Naive thymus-derived CD8-positive, alpha-beta T cell (primary cell): ENCODE measurements at regions not wholly inside any gene's neighbourhood (a gene's known extent, or its start where the extent isn't known, plus 50 kb on each side); places are given as distances from the start of the nearest gene placed in this dataset.

ENCODE experiments used
- ATAC-seq, 2 donors: fragments of 150-1000 bp; cut with Tn5 transposase in 1 of 2; sonication (Bioruptor Pico), chemical (Tn5 transposase) in 1 of 2; 1 replicate in 1 of 2; 2 replicates in 1 of 2; pipeline ENCODE4 v1.10.0; 2021; ENCODE audit warnings: mild to moderate bottlenecking in 2 of 2, moderate library complexity in 2 of 2
- POLR2A ChIA-PET: fragments of 350-600 bp; sonication (Branson Sonifier 250); formaldehyde crosslinking; loops from one replicate; lab custom pipeline; 2021; ENCODE audit warnings: antibody characterized with exemption; lab: Charles Lee
- DNase-seq, 10 donors: peaks; one replicate each; pipeline versions ENCODE4 v3.0.0 to v3.0.0-alpha.2; 2020 to 2022
- H3K27ac Mint-ChIP-seq, 10 donors: one replicate each; pipeline ENCODE4 v1.8.0; 2020 to 2022; ENCODE audit warnings: mild to moderate bottlenecking in 10 of 10, mixed read lengths in 10 of 10, moderate library complexity in 4 of 10, inconsistent platforms in 1 of 10
- H3K27me3 Mint-ChIP-seq, 5 donors: one replicate each; pipeline ENCODE4 v1.8.0; 2021 to 2022; ENCODE audit warnings: mixed read lengths in 5 of 5
- H3K36me3 Mint-ChIP-seq, 3 donors: one replicate each; pipeline ENCODE4 v1.8.0; 2020 to 2022; ENCODE audit warnings: mixed read lengths in 3 of 3, mild to moderate bottlenecking in 2 of 3, inconsistent platforms in 1 of 3
- H3K4me1 Mint-ChIP-seq, 4 donors: one replicate each; pipeline ENCODE4 v1.8.0; 2021 to 2022; ENCODE audit warnings: mixed read lengths in 4 of 4
- H3K4me3 Mint-ChIP-seq, 10 donors: one replicate each; pipeline ENCODE4 v1.8.0; 2020 to 2022; ENCODE audit warnings: mild to moderate bottlenecking in 10 of 10, mixed read lengths in 10 of 10, moderate library complexity in 6 of 10, inconsistent platforms in 1 of 10
- H3K9me3 Mint-ChIP-seq, 9 donors: one replicate each; pipeline ENCODE4 v1.8.0; 2020 to 2022; ENCODE audit warnings: mixed read lengths in 9 of 9, mild to moderate bottlenecking in 3 of 9, inconsistent platforms in 1 of 9, moderate library complexity in 1 of 9

- Mint-ChIP-seq H3K27ac (no peak overlapping the region), H3K9me3 (no peaks in the 10 kb centered on the region), H3K27me3 (no peaks in the 10 kb centered on the region), H3K4me3 (no peak overlapping the region), H3K4me1 (no peaks in the 10 kb centered on the region), H3K36me3 (no peaks in the 10 kb centered on the region)
- DNase-seq (no peak), ATAC-seq (no peak)
- POLR2A ChIA-PET = no interaction called here
Observed at GRCh38 chr4:55758066-55758465, 61.5 kb upstream of the EXOC1L start.

- no peak overlapping the region for H3K4me3 Mint-ChIP-seq
- no peak for ATAC-seq
- POLR2A ChIA-PET = no interaction called here
Observed at GRCh38 chr4:55758570-55758969, 61.0 kb upstream of the EXOC1L start.

GRCh38 chr4:55762819-55763218 is 56.8 kb upstream of the EXOC1L start:
- Mint-ChIP-seq H3K27ac (no peak overlapping the region), H3K27me3 (peaks cover 4 to 10% (median 8%) of the 10 kb centered on the region in 5 donors), H3K36me3 (no peaks in the 10 kb centered on the region), H3K4me3 (no peak overlapping the region), H3K9me3 (no peaks in the 10 kb centered on the region), H3K4me1 (no peaks in the 10 kb centered on the region)
- no peak for ATAC-seq
- POLR2A ChIA-PET = no interaction called here
- no peak for DNase-seq

More at GRCh38 chr4:55758570-55758969, 61.0 kb upstream of the EXOC1L start:
- no peak for DNase-seq
- no peaks in the 10 kb centered on the region for H3K9me3 Mint-ChIP-seq
- no peaks in the 10 kb centered on the region for H3K36me3 Mint-ChIP-seq
- H3K27ac Mint-ChIP-seq = peak overlapping the region in 1 of 10 donors; percentile 85
- no peaks in the 10 kb centered on the region for H3K4me1 Mint-ChIP-seq
- no peaks in the 10 kb centered on the region for H3K27me3 Mint-ChIP-seq

- ATAC-seq = no peak
- peaks cover 4 to 10% (median 8%) of the 10 kb centered on the region in 5 donors for H3K27me3 Mint-ChIP-seq
- no peak for DNase-seq
- no peak overlapping the region for H3K4me3 Mint-ChIP-seq
- no peaks in the 10 kb centered on the region for H3K4me1 Mint-ChIP-seq
- no peaks in the 10 kb centered on the region for H3K9me3 Mint-ChIP-seq
- POLR2A ChIA-PET = no interaction called here
- H3K36me3 Mint-ChIP-seq = no peaks in the 10 kb centered on the region
- H3K27ac Mint-ChIP-seq = peak overlapping the region in 1 of 10 donors; percentile 43
Observed at GRCh38 chr4:55763996-55764395, 55.6 kb upstream of the EXOC1L start.

GRCh38 chr4:55765070-55765469 is 54.5 kb upstream of the EXOC1L start:
- Mint-ChIP-seq H3K4me1 (no peaks in the 10 kb centered on the region), H3K36me3 (no peaks in the 10 kb centered on the region), H3K27me3 (peaks cover 4 to 10% (median 8%) of the 10 kb centered on the region in 5 donors), H3K4me3 (no peak overlapping the region), H3K27ac (no peak overlapping the region), H3K9me3 (no peaks in the 10 kb centered on the region)
- POLR2A ChIA-PET = interaction anchor here (0.6 kb wide), 1 partner anchor 375 kb away, joined by 6 read pairs; no protein-coding TSS in a partner anchor
- DNase-seq (no peak), ATAC-seq (no peak)

- no peaks in the 10 kb centered on the region for H3K4me1 Mint-ChIP-seq
- ATAC-seq (no peak), DNase-seq (no peak)
- no peak overlapping the region for H3K4me3 Mint-ChIP-seq
- H3K9me3 Mint-ChIP-seq = no peaks in the 10 kb centered on the region
- H3K27ac Mint-ChIP-seq = no peak overlapping the region
- H3K27me3 Mint-ChIP-seq = peaks cover 9 to 17% (median 11%) of the 10 kb centered on the region in 5 donors
- POLR2A ChIA-PET = no interaction called here
- H3K36me3 Mint-ChIP-seq = no peaks in the 10 kb centered on the region
Observed at GRCh38 chr4:55768291-55768690, 51.3 kb upstream of the EXOC1L start.
